IPS DF 4.7 (cell line): ENCODE measurements at regions not wholly inside any gene's neighbourhood (a gene's known extent, or its start where the extent isn't known, plus 50 kb on each side); places are given as distances from the start of the nearest gene placed in this dataset.
"Not testable (repeated sequence)": the region's sequence is repeated elsewhere in the genome, so short reads cannot be mapped to it uniquely, and the experiment has no call there.

ENCODE experiments used
- DNase-seq: peaks from one replicate; pipeline ENCODE4 v3.0.0-alpha.2; 2013; ENCODE audit warnings: low spot score; ENCODE audit errors: extremely low read depth

GRCh38 chr1:219434285-219434922 lies 178.5 kb downstream of the ZC3H11B start:
- no peak for DNase-seq

DNA sequence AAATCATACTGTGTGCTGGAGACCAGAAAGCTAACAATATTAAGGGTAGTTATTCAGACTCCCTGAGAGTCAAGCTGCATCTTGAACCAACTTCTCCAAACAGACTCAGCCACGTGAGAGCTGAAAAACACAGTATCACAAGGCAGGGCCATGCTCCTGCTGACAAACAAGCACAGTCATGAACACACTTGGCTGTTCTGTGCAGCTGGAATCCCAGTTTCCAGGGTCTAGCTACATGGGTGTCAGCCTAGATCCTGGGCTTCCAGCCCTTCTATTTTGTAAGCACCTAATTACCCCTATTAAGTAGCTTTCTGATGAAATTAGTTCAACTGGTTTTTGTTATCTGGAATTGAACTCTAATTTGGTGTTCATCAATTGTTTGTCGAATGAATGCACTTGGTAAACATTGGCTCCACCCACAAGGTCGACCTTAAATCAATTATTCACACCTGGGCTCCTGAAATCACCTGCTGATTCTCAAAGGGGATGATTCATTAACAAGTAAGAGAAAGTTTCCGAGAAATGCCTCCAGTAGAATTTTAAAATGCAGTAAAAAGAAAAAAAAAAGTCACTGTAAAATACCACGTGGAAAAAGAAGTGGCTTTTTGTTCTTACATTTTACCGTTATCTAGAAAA lies 179.3 kb downstream of the ZC3H11B start:
- no peak for DNase-seq

GRCh38 chr1:219433001-219433400 lies 179.9 kb downstream of the ZC3H11B start:
- DNase-seq: no peak

- DNase-seq: no peak
Measured at GRCh38 chr1:219432191-219432606, 180.7 kb downstream of the ZC3H11B start.

DNA sequence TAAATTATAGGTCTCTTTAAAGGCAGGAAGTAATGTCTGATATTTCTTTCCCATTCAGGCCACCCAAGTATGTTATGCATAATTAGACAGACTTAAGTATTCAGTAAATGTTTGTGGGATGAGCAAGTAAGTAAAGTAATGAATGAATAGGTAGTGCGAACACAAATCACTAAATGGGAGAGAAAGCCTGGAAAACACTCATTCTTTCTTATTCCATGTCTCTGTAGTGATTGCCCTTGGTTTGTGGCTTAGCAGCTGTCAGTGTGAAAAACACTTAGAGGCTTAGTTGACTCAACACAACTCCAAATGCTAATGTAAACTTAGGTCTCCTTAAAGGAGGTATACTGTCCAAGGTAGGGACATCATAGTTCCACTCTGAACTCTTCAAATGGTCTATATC lies 182.5 kb downstream of the ZC3H11B start:
- no peak for DNase-seq

DNA sequence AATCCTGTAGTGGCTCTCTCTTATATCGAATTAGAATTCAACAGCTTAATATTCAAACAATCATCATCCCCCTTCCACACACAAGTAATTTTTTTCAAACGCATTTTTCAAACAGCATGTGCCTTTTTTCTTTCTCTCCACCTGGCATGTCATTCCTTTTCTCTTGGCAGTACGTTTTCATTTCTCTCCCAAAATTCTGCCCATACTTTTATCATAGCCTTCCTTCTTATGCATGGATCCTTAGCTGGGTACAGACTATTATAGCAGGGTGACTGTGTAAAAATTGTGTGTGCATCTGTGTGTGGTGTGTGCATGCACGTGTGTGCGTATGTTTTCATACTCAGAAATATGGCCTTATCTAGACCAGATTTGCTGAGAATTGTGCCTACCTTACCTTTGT lies 184.3 kb downstream of the ZC3H11B start:
- DNase-seq: no peak

DNA sequence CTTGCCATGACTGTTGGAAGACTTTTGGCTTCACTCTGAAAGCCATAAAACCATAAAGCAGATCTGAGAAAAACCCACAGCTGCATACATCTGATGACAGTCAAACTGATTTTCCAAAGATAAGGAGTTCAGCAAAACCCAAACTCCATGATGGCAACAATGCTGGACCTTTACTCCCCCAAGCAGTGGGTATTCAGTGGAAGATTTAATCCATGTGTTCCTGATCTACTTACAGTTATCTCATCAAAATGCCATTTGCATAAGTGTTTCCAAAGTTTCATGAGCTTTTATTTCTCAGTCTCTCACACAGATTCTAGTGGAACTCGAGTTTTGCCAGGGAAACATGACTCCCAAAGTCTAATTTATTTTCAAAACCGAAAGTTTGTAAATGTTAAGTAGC lies 184.9 kb downstream of the ZC3H11B start:
- DNase-seq: no peak

GRCh38 chr1:219427403-219427802 lies 185.5 kb downstream of the ZC3H11B start:
- DNase-seq: no peak

DNA sequence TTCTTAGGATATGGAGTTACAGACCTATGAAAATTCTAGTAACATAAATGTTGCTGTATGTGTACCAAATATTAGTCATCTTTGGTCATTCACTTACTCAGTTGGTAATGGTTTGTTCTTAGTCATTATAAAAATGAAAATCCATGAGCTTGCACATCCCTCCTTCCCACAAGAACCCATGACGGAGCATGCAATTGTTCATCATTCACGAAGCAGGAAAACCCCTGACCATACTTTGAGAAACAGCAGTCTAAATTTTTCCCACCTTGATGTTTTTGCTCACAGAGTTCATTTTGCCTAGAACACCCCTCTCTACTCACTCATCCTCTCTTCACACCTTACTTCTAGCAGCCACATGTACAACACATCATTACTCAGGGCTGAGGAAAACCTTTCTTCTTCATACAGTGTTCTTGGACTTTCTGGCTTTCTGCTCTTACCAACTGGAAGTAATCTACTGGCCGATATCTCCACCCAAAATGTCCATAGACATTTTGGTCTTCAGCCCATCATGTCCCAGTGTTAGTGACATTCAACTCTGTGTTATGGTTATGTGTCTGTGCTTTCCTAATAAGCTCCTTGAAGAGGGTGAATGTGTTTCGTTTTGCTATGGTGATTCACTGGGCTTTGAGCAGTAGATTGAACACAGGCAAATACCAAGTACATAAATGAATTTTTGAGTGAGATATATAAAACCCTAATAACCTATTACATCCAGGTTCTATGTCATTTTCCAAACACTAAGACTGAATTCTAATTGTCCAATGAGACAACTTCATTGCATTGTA lies 189.9 kb downstream of the ZC3H11B start:
- DNase-seq: no peak

- no peak for DNase-seq
Measured at GRCh38 chr1:219420913-219421312, 192.0 kb downstream of the ZC3H11B start.

GRCh38 chr1:219419860-219420259 lies 193.0 kb downstream of the ZC3H11B start:
- DNase-seq: no peak

DNA sequence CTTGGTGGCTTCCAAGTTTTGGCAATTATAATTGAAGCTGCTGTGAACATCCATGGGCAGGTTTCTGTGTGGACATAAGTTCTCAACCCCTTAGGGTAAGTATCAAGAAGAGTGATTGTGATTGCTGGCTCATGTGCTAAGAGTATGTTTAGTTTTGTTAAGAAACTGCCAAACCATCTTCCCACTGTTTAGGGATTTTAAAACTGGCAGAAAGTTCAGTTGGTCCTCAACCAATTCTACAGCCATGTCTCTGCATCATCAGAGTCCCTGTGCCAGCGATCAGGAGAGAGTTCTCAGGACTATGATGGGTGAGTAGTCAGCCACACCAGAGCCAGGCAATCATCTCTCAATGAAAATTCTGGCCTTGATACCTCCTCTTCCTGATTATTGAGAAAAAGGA lies 193.8 kb downstream of the ZC3H11B start:
- DNase-seq: no peak

GRCh38 chr1:219417610-219418009 lies 195.3 kb downstream of the ZC3H11B start:
- DNase-seq: no peak

DNA sequence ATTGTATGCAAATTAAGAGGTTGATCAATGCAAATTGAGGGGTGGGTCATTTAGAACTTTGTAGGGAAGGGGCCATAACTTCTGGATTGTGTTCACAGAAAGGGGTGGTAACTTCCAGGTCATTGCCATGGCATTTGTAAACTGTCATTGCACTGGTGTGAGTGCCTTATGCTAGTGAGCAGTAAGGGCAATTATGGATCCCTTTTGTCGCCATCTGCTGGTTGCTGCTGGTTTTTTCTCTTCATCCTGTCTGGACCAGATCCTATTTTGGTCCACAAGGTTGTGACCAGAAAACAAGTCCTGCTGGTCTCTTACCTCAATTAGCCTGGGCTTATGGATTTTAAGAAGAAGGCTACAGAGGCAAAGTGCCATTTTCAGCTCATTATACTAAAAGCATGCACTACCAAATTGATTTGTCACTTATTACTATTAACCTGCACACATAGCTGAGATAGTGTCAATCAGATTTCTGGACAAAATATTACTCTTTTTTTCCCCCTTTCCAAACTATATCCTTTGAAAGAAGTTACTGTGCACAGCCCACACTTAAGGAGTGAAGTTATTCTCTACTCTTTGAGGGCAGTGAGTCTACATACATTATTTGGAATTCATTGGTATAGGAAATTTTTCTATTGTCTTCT lies 196.2 kb downstream of the ZC3H11B start:
- peak; percentile 11 for DNase-seq

DNA sequence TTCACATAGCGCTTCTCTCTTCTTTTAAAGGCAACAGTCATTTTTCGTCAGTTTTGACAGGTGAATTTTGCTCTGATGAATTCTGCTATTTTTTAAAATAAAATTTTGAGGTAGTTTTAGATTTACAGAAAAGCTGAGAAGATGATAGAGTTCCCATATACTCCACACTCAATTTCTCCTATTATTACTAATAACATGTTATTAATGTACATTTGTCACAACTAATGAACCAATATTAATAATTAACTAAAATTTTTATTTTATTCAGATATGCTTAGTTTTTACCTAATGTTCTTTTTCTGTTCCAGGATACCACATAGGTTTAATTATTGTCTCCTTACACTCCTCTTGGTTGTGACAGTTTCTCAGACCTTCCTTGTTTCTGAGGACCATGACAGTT lies 197.0 kb downstream of the ZC3H11B start:
- DNase-seq: no peak

DNA sequence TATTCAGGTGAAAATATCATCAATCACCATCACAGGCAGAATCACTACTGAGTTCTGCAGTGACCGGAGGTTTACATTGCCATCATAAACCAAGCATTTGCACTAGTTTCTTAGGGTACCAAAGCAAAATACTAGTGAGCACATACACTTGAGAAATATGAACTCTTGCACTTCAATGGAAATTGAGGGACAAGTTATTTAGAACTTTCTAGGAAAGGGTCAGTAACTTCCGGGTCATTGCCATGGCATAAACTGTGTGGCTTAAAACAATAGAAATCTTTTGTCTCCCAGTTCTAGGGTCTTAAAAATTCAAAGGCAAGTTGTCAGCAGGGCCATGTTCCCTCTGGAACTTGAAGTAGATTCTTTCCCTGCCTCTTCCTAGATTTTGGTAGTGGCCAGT lies 197.5 kb downstream of the ZC3H11B start:
- DNase-seq: no peak

DNA sequence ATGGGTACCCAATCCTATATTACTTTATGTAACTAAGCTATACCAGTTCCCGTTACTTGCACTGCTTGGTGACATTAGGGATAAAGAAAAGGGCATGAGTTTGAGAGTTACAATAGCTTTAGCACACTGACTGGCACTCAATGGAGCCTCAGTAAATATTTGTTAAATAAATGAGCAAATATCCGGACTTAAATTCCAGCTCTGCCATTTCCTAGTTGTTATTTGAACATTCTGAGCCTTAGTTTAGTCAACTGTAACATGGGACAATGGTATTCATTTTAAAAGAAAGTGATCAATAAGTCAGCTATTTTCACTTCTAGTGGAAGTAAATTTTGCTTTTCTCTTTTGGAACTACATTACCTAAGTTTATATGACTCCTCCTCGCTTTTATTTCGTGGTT lies 198.7 kb downstream of the ZC3H11B start:
- no peak for DNase-seq

DNA sequence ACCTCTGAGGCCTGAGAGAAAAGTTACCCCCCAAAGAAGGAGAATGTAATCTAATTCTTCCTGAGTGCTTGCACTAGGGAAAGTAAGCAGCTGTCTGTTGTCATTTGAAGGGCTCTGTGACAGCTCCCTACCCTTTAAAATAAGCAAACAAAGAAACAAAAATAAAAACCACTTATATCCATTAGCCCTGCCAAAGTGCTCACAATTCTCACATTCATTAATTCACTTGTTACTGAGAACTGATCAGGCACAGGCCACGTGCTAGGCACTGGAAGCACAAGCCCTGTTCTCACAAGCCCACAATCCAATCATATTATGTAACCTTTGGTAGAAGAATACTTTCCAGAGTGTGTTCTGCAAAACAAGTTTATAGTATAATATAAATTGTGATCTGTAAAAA lies 199.4 kb downstream of the ZC3H11B start:
- DNase-seq: no peak

GRCh38 chr1:219412772-219413171 lies 200.1 kb downstream of the ZC3H11B start:
- no peak for DNase-seq

GRCh38 chr1:219410721-219411120 lies 202.2 kb downstream of the ZC3H11B start:
- not testable (repeated sequence) for DNase-seq

DNA sequence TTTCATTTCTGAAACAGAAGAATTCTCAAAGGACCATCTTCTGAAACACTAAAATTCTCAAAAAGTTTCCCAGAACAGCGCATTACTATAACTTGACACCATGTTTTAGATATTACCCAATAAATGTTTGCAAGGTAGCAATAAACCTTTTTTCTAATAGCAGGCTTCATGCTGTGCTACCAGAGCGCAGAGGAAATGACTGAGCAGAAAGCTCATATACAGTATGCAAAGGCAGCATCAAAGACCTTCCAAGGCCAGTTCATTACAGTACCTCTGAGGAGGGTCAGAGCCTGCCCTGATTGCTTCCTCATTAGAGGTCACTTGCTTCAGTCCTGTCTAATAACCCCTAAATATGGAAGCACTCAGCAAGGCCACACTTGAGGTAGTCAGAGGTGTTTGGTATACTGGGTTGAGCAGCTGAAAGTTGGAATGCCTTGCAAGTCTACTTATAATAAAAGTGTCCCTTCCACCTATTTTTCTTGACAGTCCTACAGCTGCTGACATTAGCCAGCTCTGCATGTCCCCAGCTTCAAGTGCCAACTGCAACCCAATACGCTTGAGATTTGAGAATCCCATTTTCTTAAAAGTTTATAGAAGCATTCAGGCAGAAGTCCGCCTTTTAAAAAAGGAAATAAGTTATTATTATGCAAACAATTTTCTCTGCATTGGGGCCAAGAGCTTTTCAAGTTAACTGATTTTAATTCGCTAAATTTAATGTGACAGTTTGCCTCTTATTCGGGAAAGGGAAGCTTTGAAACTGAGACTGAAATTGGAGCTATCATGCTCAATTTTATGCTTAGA lies 207.2 kb downstream of the ZC3H11B start:
- DNase-seq: no peak
